C4-2B (cell line): ENCODE measurements at regions not wholly inside any gene's neighbourhood (a gene's known extent, or its start where the extent isn't known, plus 50 kb on each side); places are given as distances from the start of the nearest gene placed in this dataset.

Experiments used
- H3K27ac ChIP-seq: fragments of 450-650 bp; 2 replicates; pipeline ENCODE4 v1.5.1; 2017
- ZFX ChIP-seq: fragments of 450-650 bp; IDR thresholded peaks from 2 replicates; pipeline ENCODE4 v1.6.1; 2017
- TF ChIP-seq, protein P1 (sequence below): fragments of 450-650 bp; conservative IDR thresholded peaks from 2 replicates; pipeline ENCODE4 v1.5.1; 2017; ENCODE audit warnings: mild to moderate bottlenecking

DNA sequence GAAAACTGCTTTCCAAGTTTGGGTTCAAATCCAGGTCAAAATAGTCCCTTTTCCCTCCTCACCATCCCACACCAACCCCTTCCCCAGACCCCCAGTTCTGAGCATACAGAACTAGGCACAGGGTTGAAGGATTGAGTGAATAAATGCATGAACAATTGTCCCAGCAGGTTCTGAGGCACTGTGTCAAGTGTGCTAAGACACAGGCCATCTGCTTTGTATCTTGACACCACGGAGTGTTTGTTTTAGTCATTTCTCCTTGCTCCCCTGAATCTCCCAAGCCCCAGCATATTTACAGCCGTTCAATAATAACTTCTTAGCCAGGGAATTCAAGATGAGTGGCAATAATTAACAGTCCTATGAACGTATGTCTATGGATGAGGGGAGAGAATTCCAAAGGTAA lies 102.8 kb upstream of the JARID2 start:
- H3K27ac ChIP-seq: no peak overlapping the region
- no peak for TF ChIP-seq ZFX
- TF ChIP-seq, protein P1, sequence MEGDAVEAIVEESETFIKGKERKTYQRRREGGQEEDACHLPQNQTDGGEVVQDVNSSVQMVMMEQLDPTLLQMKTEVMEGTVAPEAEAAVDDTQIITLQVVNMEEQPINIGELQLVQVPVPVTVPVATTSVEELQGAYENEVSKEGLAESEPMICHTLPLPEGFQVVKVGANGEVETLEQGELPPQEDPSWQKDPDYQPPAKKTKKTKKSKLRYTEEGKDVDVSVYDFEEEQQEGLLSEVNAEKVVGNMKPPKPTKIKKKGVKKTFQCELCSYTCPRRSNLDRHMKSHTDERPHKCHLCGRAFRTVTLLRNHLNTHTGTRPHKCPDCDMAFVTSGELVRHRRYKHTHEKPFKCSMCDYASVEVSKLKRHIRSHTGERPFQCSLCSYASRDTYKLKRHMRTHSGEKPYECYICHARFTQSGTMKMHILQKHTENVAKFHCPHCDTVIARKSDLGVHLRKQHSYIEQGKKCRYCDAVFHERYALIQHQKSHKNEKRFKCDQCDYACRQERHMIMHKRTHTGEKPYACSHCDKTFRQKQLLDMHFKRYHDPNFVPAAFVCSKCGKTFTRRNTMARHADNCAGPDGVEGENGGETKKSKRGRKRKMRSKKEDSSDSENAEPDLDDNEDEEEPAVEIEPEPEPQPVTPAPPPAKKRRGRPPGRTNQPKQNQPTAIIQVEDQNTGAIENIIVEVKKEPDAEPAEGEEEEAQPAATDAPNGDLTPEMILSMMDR: no peak

DNA sequence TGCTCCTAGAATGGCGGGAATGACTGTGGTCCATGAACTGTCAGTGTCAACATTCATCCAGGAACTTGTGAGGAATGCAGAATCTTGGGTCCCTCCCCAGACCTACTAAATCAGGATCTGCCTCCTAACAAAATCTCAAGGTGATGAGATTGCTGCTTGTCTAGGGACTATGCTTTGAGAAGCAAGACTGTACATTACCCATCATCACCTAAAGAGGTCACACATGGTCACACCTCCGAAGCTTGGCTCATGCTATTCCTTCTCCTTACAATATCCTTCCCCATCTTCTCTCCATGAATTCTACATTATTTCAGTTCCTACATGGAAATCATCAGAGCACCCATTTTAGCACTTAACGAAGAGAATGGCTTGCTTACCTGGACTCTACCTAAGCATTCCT lies 102.3 kb upstream of the JARID2 start:
- H3K27ac ChIP-seq: no peak overlapping the region
- TF ChIP-seq, protein P1: no peak
- TF ChIP-seq ZFX: no peak

DNA sequence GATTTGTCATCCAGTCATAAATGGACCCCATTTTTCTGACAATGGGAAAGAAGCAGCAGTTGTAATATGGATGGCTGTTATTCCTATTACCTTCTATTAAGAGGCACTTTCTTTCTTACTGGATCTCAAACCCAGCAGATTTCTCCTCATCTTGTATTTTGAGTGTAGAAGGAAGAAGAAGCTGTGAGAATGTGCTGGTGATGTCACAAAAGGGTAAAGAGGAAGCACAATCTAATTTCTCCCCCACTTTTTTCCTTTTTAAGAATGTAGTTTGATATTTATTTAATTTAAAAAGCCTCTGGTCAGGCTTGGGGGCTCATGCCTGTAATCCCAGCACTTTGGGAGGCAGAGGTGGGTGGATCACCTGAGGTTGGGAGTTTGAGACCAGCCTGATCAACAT lies 100.0 kb upstream of the JARID2 start:
- no peak for TF ChIP-seq ZFX
- TF ChIP-seq, protein P1: no peak
- no peak overlapping the region for H3K27ac ChIP-seq

DNA sequence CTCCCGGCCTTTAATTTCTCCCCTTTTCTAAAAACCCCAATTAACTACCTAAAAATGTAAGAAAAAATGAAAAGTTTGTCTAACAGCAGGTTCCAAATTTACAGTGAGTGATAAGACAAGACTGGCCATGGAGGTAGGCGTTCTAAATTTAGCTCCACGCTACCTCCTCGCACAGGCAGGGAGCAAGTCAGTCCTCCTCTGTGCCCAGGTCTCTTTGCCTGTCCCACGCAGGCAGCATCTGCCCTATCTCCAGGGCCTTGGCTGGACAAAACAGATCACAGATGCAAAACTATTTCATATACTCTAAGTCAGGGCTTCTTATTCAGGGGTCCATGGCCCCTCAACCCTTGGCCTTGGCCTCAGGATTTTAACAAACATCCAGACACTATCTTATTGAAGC lies 98.0 kb upstream of the JARID2 start:
- TF ChIP-seq, protein P1: no peak
- H3K27ac ChIP-seq: no peak overlapping the region

DNA sequence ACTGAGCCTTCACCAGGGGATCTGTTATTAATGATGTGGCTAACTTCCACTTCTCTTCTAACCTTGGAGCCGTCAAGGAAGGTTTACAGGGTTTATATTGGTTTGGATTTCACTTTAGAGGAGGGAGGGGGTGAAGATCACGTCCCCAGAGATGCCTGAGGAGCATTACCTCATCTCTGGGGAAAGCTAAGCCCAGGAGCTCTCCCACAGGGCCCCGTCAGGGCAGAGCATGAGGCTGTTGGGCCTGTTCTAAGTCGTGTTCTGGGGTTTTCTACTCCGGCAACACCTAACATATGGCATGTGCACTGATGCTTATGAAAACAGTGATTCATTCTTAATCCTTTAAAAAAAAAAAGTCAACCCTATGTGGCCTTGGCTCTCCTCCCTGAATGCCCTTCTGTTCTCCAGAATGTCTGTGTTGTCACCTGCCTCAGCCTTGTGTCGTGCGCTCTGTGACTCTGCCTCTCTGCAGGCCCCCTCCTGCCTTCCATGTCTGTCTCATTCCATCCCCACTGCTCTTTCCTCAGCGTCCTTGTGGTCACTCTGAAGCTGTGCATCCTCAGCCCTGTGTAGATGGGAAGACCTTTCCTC lies 97.4 kb upstream of the JARID2 start:
- TF ChIP-seq, protein P1: no peak
- no peak for TF ChIP-seq ZFX

DNA sequence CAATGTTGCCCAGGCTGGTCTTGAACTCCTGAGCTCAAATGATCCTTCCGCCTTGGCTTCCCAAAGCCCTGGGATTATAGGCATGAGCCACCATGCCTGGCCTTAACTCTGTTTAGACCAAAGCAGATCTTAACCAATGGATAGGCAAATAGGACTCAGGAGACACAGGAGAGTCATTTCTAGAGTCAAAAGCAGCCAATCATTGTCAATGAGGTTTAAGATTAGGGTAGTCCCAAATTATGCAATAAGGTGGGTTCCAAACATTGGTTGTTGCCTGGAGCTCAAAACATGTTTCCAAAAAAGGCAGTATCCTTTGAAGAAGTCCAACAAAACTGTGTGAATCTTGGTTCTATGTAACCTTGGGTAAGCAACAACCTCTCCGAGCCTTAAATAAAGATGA lies 95.7 kb upstream of the JARID2 start:
- TF ChIP-seq, protein P1: no peak
- TF ChIP-seq ZFX: no peak
- H3K27ac ChIP-seq: no peak overlapping the region

More for the DNA sequence above, 97.4 kb upstream of the JARID2 start:
- no peak overlapping the region for H3K27ac ChIP-seq

DNA sequence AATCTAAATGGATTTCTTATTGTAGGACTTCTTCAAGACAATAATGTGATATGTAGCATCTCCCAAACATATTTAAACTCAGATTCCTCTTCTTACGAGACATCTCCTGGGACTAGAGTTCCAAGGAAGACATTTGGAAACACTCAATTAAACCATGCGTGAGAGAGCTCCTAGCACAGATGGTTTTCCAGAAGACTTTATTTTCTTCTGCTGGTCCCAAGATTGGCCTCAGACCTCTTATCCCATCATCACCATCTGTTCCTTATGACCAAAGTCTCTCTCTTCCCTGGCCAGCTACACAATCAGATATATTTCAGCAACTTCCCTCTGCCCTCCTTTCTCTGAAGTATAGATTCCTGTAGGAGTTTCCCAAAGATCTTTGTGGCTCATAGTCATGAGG lies 93.2 kb upstream of the JARID2 start:
- TF ChIP-seq, protein P1: no peak
- no peak for TF ChIP-seq ZFX
- no peak overlapping the region for H3K27ac ChIP-seq
